ENCODE measurements at regions not wholly inside any gene's neighbourhood (a gene's known extent, or its start where the extent isn't known, plus 50 kb on each side); places are given as distances from the start of the nearest gene placed in this dataset.
"Not testable (repeated sequence)": the region's sequence is repeated elsewhere in the genome, so short reads cannot be mapped to it uniquely, and the experiment has no call there.

DNA sequence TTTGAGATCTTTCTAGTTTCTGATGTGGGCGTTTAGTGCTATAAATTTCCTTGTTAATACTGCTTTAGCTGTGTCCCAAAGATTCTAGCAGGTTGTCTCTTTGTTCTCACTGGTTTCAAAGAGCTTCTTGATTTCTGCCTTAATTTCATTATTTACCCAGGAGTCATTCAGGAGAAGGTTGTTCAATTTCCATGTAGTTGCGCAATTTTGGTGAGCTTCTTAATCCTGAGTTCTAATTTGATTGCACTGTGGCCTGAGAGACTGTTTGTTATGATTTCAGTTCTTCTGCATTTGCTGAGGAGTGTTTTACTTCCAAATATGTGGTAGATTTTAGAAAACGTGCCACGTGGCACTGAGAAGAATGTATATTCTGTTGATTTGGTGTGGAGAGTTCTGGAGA, 254.6 kb downstream of the ADGRL2 start:
- not testable (repeated sequence) for FAIRE-seq; DNase-seq (ENCODE audit: low spot score)

GRCh38 chr1:82052563-82052962, 251.8 kb downstream of the ADGRL2 start:
- no peak for FAIRE-seq
- no peak for DNase-seq (ENCODE audit: low spot score)

DNA sequence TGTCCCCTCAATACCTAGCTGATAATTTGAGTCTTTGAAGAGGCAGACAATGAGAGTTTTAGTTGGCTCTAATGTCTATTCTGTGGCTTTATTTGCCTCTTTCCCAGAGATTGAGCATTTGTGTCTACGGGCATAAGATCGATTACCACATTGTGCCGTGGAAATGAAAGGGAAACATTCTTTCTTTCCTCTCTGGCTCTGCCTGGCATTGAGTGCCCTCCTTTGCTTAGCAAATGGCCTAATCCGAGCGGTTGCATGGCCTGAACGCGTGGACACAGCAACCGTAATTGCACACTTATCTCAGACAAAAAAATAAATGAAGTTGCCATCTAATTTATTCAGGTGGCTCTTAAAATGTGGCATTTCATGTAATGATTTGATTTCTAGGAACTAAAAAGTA, 247.9 kb downstream of the ADGRL2 start:
- DNase-seq (ENCODE audit: low spot score) (no peak), FAIRE-seq (no peak)

DNA sequence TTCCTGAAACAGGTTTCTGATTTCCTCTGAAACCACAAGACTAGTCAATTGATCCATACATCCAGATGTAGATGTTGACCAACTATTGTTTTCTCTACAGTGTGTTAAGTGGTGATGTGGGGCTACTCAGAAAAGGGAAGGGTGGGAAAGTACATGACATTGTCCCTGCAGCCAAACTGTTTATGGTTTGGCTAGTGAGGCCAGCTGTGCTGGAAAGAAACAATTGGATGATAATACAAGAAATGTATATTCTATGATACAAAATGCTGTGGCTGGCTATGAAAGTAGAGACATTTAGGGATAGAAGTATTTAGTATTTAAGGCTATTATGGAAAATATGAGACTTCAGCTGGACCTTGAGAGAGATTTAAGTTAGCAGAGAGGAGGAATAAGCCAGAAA, 244.5 kb downstream of the ADGRL2 start:
- DNase-seq (ENCODE audit: low spot score) (no peak), FAIRE-seq (no peak)

DNA sequence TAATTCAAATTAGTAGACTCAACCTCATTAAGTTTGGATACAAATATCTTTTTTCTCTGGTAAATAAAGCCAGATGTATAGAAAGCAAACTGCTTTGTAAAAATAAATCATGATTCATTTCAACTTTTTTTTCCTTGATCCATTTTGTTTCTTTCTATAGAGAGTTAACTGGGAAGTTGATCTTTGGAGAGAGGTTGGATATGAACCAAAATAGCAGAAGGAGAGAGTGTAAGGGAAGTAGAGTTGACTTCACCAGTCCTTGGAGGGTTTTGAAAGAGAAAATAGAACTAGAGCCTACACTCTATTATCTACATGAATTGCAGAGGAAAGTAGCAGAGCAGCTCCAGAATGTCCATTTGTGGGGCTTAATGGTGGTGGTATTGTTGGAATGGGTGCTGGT, 243.8 kb downstream of the ADGRL2 start:
- FAIRE-seq (no peak), DNase-seq (ENCODE audit: low spot score) (no peak)

DNA sequence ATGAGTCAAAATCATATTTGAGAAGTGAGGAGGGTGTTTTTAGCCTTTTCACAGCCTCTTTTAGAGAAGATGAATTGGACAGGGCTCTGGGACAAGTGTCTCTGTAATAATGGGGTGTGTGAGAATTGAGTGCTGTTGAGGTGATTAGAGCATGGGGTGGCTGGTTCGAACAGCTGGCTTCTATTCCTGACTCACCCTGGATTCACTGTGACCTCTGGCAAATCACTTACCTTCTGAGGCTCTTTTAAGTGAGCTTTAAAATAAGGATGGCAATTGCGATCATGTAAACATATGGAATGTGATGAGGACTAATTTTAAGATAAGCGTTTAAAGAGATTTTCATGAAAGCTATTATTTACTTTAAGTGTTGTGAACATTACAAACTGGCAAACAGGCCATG, 243.4 kb downstream of the ADGRL2 start:
- no peak for FAIRE-seq

DNA sequence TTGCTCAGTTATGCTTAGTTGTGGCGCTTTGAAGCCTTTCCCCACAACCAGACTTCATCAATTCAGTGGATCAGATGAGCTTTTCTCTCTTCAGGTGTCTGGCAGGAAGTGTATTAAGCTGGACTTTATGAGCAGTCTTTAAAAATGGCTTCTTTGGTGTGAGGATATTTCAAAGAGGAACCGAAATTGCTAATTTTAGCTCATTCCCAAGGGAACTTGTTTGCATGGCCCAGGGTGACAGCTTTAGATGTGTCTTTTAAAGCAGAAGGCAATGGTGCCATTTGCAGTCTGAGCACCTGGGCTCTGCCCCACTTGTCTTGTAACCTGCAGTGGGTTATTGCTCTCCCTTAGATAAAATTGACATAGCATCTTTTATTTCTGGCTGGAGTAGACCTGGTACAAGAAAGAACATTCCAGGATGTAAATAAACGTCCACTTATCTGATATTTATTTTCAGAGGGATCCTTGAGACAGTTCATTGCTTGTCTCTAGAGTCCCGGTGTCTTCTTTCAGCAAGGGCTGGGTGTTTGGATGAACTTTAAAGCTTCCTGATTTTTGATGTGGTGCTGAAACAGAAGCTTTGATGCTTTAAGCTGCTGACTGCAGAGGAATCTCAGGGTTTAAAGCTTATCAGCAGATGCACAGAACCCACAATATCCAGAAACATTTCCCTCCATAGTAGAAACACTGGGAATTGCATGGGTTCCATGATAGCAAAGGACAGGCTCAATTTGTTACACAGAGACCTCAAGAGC, 241.7 kb downstream of the ADGRL2 start:
- no peak for FAIRE-seq
- DNase-seq (ENCODE audit: low spot score) = no peak

More for the DNA sequence above, 243.4 kb downstream of the ADGRL2 start:
- DNase-seq (ENCODE audit: low spot score) = no peak

All from RCC 7860 (cell line).